BJ (cell line): ENCODE measurements at regions not wholly inside any gene's neighbourhood (a gene's known extent, or its start where the extent isn't known, plus 50 kb on each side); places are given as distances from the start of the nearest gene placed in this dataset.

Experiments used
- CTCF ChIA-PET: fragments of 350-600 bp; formaldehyde crosslinking; extraction: SDS; loops from one replicate; lab custom pipeline; 2021; ENCODE audit warnings: antibody characterized with exemption, inconsistent platforms; lab: Yijun Ruan, JAX
- POLR2A ChIA-PET: fragments of 300-600 bp; sonication (Branson Sonifier 250); formaldehyde crosslinking; extraction: SDS; loops from one replicate; lab custom pipeline; 2021; ENCODE audit warnings: antibody characterized with exemption; lab: Charles Lee
- DNase-seq: peaks from one replicate; pipeline ENCODE4 v3.0.0-alpha.2; 2011; ENCODE audit warnings: low read depth
- H3K27me3 ChIP-seq: 2 replicates; pipeline ENCODE4 v1.6.0; 2011; ENCODE audit warnings: low read length; ENCODE audit not compliant: control insufficient read depth, insufficient read depth
- H3K36me3 ChIP-seq: 2 replicates; pipeline ENCODE4 v1.5.1; 2011; ENCODE audit warnings: low read length; ENCODE audit not compliant: control insufficient read depth, insufficient read depth
- H3K4me3 ChIP-seq: 2 replicates; pipeline ENCODE4 v1.5.1; 2011; ENCODE audit warnings: low read depth, mild to moderate bottlenecking, control low read depth, low read length
- TF ChIP-seq, protein P1 (sequence below): IDR thresholded peaks from 2 replicates; pipeline ENCODE4 v1.5.1; 2011; ENCODE audit warnings: low read depth, mild to moderate bottlenecking, control low read depth, inconsistent platforms, low read length, moderate library complexity; ENCODE audit not compliant: insufficient read depth

DNA sequence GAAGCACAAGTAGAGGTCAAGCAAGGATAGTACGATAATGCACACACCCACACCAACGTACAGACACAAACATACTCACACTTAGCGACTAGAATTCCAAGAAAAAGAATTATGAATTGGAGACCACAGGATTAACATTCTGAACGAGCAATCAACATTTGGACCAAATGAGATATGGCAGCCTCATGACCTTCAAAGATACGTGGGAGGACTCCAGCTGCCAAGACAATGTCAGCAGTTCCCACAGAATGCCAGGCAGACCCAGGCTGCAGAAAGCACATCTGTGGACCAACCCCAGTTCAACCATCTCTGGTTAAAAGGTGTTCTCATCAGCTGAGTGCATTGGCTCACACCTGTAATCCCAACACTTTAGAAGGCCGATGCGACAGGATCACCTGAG lies 187.6 kb upstream of the GRAMD2B start:
- H3K36me3 ChIP-seq: no peaks in the 10 kb centered on the region
- POLR2A ChIA-PET: no interaction called here
- CTCF ChIA-PET: interaction anchor here (1.3 kb wide), 1 partner anchor 14 kb away, joined by 3 read pairs; no protein-coding TSS in a partner anchor
- TF ChIP-seq, protein P1, sequence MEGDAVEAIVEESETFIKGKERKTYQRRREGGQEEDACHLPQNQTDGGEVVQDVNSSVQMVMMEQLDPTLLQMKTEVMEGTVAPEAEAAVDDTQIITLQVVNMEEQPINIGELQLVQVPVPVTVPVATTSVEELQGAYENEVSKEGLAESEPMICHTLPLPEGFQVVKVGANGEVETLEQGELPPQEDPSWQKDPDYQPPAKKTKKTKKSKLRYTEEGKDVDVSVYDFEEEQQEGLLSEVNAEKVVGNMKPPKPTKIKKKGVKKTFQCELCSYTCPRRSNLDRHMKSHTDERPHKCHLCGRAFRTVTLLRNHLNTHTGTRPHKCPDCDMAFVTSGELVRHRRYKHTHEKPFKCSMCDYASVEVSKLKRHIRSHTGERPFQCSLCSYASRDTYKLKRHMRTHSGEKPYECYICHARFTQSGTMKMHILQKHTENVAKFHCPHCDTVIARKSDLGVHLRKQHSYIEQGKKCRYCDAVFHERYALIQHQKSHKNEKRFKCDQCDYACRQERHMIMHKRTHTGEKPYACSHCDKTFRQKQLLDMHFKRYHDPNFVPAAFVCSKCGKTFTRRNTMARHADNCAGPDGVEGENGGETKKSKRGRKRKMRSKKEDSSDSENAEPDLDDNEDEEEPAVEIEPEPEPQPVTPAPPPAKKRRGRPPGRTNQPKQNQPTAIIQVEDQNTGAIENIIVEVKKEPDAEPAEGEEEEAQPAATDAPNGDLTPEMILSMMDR: no peak
- no peak for DNase-seq
- peaks cover 2% of the 10 kb centered on the region for H3K27me3 ChIP-seq
- no peak overlapping the region for H3K4me3 ChIP-seq

DNA sequence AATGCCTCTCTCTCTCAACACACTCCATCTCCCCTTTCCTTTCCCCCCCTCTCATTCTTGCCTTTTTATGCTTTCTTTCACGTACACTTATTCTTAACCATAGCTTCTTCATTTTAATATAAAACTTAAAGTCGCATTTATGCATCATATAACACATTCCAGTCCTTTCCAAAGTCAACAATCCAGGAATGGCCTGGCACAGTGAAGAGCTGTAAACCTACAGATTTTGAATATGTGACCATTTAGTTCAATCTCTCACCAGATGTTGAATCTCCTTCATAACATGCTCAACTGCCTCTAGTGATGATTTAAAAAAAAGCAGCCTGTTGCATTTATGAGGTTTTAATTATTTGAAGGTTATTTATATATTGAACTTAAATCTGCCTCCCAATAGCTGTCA lies 186.2 kb upstream of the GRAMD2B start:
- ChIA-PET CTCF (no interaction called here), POLR2A (interaction anchor here (0.6 kb wide), 1 partner anchor 485 kb away, joined by 6 read pairs; no protein-coding TSS in a partner anchor)
- DNase-seq: no peak
- Histone ChIP-seq H3K4me3 (no peak overlapping the region), H3K27me3 (peaks cover 2% of the 10 kb centered on the region), H3K36me3 (no peaks in the 10 kb centered on the region)
- TF ChIP-seq, protein P1: no peak

DNA sequence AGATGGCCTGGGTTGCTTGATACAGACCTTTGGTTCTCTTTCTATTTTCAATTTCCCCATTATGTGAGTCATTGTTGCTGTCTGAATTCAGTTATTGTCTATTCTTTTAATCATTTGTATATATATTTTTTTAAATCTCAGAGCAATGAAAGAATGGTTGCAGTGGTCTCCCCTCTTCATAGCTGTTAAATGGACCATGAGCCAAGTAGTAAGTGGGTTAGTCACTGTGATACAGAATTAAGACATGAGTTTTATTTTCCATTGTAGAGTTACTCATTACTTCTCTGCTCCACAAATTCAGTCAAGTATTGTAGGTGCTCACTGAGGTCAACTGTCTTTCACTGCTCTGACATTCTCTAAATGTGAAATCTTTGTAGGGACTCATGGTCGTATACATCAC lies 174.6 kb upstream of the GRAMD2B start:
- TF ChIP-seq, protein P1: no peak
- Histone ChIP-seq H3K36me3 (no peaks in the 10 kb centered on the region), H3K4me3 (no peak overlapping the region), H3K27me3 (no peaks in the 10 kb centered on the region)
- DNase-seq: no peak
- ChIA-PET CTCF (no interaction called here), POLR2A (no interaction called here)

- no peaks in the 10 kb centered on the region for H3K27me3 ChIP-seq
- TF ChIP-seq, protein P1: no peak
- no peak for DNase-seq
- POLR2A ChIA-PET: no interaction called here
- CTCF ChIA-PET: no interaction called here
- H3K36me3 ChIP-seq: no peaks in the 10 kb centered on the region
- no peak overlapping the region for H3K4me3 ChIP-seq
Observed at GRCh38 chr5:126251024-126251423, 172.2 kb upstream of the GRAMD2B start.

- H3K4me3 ChIP-seq: no peak overlapping the region
- POLR2A ChIA-PET: no interaction called here
- TF ChIP-seq, protein P1: no peak
- CTCF ChIA-PET: no interaction called here
- no peaks in the 10 kb centered on the region for H3K36me3 ChIP-seq
- no peak for DNase-seq
- H3K27me3 ChIP-seq: no peaks in the 10 kb centered on the region
Observed at GRCh38 chr5:126253406-126253805, 169.8 kb upstream of the GRAMD2B start.
